GM10248 (cell line): ENCODE measurements at regions not wholly inside any gene's neighbourhood (a gene's known extent, or its start where the extent isn't known, plus 50 kb on each side); places are given as distances from the start of the nearest gene placed in this dataset.

Experiments used
- CTCF ChIA-PET: fragments of 300-600 bp; sonication (Branson Sonifier 250); formaldehyde crosslinking; extraction: SDS; loops from one replicate; lab custom pipeline; 2021; ENCODE audit warnings: antibody characterized with exemption; lab: Yijun Ruan, JAX
- POLR2A ChIA-PET: fragments of 350-650 bp; sonication (Branson Sonifier 250); formaldehyde crosslinking; extraction: SDS; loops from one replicate; lab custom pipeline; 2020; ENCODE audit warnings: antibody characterized with exemption; lab: Yijun Ruan, JAX
- DNase-seq: peaks from one replicate; pipeline ENCODE4 v3.0.0; 2012; ENCODE audit errors: extremely low spot score
- CTCF ChIP-seq: IDR thresholded peaks from 2 replicates; pipeline ENCODE4 v1.5.1; 2012; ENCODE audit warnings: mild to moderate bottlenecking, low read depth; ENCODE audit errors: extremely low read depth, missing control alignments, control extremely low read depth

- no peak for TF ChIP-seq CTCF
- POLR2A ChIA-PET, result no interaction called here
- no peak for DNase-seq
- CTCF ChIA-PET, result interaction anchor here (2.6 kb wide), 1 partner anchor 10 kb away, joined by 9 read pairs; no protein-coding TSS in a partner anchor
These were observed 267.6 kb upstream of the TSHZ2 start for GRCh38 chr20:52704553-52704952.

GRCh38 chr20:52688345-52688744 is 283.8 kb upstream of the TSHZ2 start:
- no peak for DNase-seq
- no peak for TF ChIP-seq CTCF
- CTCF ChIA-PET, result no interaction called here
- POLR2A ChIA-PET, result no interaction called here

- ChIA-PET CTCF (no interaction called here), POLR2A (no interaction called here)
- no peak for TF ChIP-seq CTCF
- no peak for DNase-seq
These were observed 287.3 kb upstream of the TSHZ2 start for GRCh38 chr20:52684905-52685304.

- ChIA-PET POLR2A (no interaction called here), CTCF (no interaction called here)
- TF ChIP-seq CTCF, result no peak
- DNase-seq, result no peak
These were observed 288.0 kb upstream of the TSHZ2 start for GRCh38 chr20:52684176-52684575.

GRCh38 chr20:52683761-52684160 is 288.4 kb upstream of the TSHZ2 start:
- TF ChIP-seq CTCF, result no peak
- ChIA-PET POLR2A (no interaction called here), CTCF (no interaction called here)
- DNase-seq, result no peak

- TF ChIP-seq CTCF, result no peak
- DNase-seq, result no peak
- CTCF ChIA-PET, result no interaction called here
- POLR2A ChIA-PET, result no interaction called here
These were observed 289.9 kb upstream of the TSHZ2 start for GRCh38 chr20:52682237-52682636.

GRCh38 chr20:52681288-52681687 is 290.9 kb upstream of the TSHZ2 start:
- POLR2A ChIA-PET, result no interaction called here

More at GRCh38 chr20:52681288-52681687, 290.9 kb upstream of the TSHZ2 start:
- TF ChIP-seq CTCF, result no peak
- no peak for DNase-seq
- CTCF ChIA-PET, result no interaction called here
